ENCODE measurements at regions not wholly inside any gene's neighbourhood (a gene's known extent, or its start where the extent isn't known, plus 50 kb on each side); places are given as distances from the start of the nearest gene placed in this dataset.

DNA sequence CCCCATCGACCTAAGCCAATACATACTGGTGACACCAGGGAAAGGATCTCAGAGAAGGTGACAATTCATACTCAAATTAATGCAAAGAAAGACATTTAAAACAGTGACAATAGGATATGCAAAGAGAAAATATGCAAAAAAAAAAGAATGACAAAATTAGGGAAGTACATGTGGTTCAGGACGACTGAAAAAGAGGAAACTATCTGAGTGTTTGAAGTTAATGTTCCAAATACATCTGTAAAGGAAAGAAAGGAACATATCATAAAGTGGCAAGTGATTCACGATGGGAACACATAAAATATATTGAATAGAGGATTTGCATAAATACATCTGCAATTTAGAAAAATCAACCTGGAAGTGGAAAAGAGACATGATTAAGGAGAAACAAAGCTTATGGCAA, 441.4 kb downstream of the SLITRK5 start:
- TF ChIP-seq, protein P1, sequence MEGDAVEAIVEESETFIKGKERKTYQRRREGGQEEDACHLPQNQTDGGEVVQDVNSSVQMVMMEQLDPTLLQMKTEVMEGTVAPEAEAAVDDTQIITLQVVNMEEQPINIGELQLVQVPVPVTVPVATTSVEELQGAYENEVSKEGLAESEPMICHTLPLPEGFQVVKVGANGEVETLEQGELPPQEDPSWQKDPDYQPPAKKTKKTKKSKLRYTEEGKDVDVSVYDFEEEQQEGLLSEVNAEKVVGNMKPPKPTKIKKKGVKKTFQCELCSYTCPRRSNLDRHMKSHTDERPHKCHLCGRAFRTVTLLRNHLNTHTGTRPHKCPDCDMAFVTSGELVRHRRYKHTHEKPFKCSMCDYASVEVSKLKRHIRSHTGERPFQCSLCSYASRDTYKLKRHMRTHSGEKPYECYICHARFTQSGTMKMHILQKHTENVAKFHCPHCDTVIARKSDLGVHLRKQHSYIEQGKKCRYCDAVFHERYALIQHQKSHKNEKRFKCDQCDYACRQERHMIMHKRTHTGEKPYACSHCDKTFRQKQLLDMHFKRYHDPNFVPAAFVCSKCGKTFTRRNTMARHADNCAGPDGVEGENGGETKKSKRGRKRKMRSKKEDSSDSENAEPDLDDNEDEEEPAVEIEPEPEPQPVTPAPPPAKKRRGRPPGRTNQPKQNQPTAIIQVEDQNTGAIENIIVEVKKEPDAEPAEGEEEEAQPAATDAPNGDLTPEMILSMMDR (conservative IDR thresholded peaks at IDR 0.05; ENCODE audit: low read depth, low read length) = no peak
- no peak for TF ChIP-seq EZH2 (IDR thresholded peaks at IDR 0.05; ENCODE audit: borderline replicate concordance, low read depth, low read length, poor library complexity, severe bottlenecking)

Measured in A673 (cell line).